ENCODE measurements at regions not wholly inside any gene's neighbourhood (a gene's known extent, or its start where the extent isn't known, plus 50 kb on each side); places are given as distances from the start of the nearest gene placed in this dataset.

- Histone ChIP-seq H3K9ac (ENCODE audit: low read length in 5 of 5) (no peak overlapping the region), H3K27ac (ENCODE audit: low read depth, low read length) (no peak overlapping the region), H3K27me3 (ENCODE audit: control insufficient read depth in 5 of 5, insufficient read depth in 4 of 5, low read length in 5 of 5) (peaks cover 0 to 2% (median 0%) of the 10 kb centered on the region in 5 donors), H3K4me1 (ENCODE audit: control insufficient read depth in 5 of 5, insufficient read depth in 5 of 5, low read length in 5 of 5) (no peaks in the 10 kb centered on the region), H3K36me3 (ENCODE audit: control insufficient read depth in 5 of 5, insufficient read depth in 5 of 5, low read length in 5 of 5) (no peaks in the 10 kb centered on the region), H3K9me3 (ENCODE audit: control insufficient read depth in 5 of 5, low read length in 5 of 5) (no peaks in the 10 kb centered on the region), H3K4me3 (ENCODE audit: low read depth in 1 of 5, low read length in 5 of 5) (no peak overlapping the region)
Observed at GRCh38 chr9:87283585-87283984, 214.1 kb upstream of the DAPK1 start.

DNA sequence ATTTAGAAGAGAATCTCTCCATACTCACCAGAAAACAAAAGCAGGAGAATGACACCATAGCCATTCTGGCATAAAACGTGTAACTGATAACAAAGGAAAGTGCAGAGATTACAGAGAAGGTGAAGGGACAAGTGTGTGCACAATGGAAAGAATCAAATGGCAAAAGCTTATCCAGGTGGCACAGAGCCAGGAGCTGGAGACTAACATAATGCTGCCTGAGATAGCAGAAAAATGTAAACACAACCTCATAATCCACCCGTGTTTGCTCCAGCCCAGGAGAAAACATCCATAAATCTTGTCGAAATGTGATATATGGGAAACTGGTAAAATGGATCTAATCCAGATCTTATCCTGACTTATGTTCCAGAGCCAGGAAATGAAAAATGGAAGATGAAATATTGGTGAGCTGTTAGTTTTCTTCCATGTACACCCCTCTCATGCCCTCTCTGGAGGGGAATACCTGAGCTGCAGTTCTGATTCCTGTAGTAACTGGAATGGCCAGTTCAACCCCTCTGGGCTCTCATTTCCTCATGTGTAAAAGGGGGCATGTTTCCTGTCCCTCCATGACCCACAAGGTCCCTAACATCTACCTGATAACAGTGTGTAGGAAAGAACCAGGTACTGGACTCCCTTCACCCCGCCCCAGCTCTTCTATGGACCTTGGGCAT lies 212.3 kb upstream of the DAPK1 start:
- peaks cover 0 to 2% (median 0%) of the 10 kb centered on the region in 5 donors for H3K27me3 ChIP-seq (ENCODE audit: control insufficient read depth in 5 of 5, insufficient read depth in 4 of 5, low read length in 5 of 5)
- no peaks in the 10 kb centered on the region for H3K4me1 ChIP-seq (ENCODE audit: control insufficient read depth in 5 of 5, insufficient read depth in 5 of 5, low read length in 5 of 5)

DNA sequence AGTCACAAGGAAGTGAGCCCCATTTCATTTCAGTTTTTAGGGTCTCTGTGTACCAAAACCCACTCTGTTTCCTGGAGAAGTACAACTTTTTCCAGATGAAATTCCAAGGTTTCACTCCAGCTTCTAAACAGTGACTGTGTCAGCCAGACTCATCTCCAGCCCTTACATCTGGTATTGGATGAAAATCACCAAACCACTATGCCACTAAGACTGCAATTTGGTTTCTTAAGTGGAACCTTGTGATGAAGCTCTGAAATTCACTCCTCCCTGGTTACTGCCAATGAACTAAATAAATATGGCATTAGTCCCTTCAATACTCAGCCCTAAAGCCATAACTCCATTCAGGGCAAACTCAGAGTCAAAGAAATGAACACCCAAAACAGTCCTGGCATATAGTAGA lies 211.2 kb upstream of the DAPK1 start:
- Histone ChIP-seq H3K9me3 (ENCODE audit: control insufficient read depth in 5 of 5, low read length in 5 of 5) (no peaks in the 10 kb centered on the region), H3K4me3 (ENCODE audit: low read depth in 1 of 5, low read length in 5 of 5) (no peak overlapping the region), H3K36me3 (ENCODE audit: control insufficient read depth in 5 of 5, insufficient read depth in 5 of 5, low read length in 5 of 5) (no peaks in the 10 kb centered on the region), H3K27me3 (ENCODE audit: control insufficient read depth in 5 of 5, insufficient read depth in 4 of 5, low read length in 5 of 5) (peaks cover 0 to 2% (median 0%) of the 10 kb centered on the region in 5 donors), H3K9ac (ENCODE audit: low read length in 5 of 5) (no peak overlapping the region), H3K4me1 (ENCODE audit: control insufficient read depth in 5 of 5, insufficient read depth in 5 of 5, low read length in 5 of 5) (no peaks in the 10 kb centered on the region), H3K27ac (ENCODE audit: low read depth, low read length) (no peak overlapping the region)

More for the DNA sequence above, 212.3 kb upstream of the DAPK1 start:
- no peak overlapping the region for H3K9ac ChIP-seq (ENCODE audit: low read length in 5 of 5)
- no peaks in the 10 kb centered on the region for H3K36me3 ChIP-seq (ENCODE audit: control insufficient read depth in 5 of 5, insufficient read depth in 5 of 5, low read length in 5 of 5)
- H3K27ac ChIP-seq (ENCODE audit: low read depth, low read length), result no peak overlapping the region
- H3K9me3 ChIP-seq (ENCODE audit: control insufficient read depth in 5 of 5, low read length in 5 of 5), result no peaks in the 10 kb centered on the region
- no peak overlapping the region for H3K4me3 ChIP-seq (ENCODE audit: low read depth in 1 of 5, low read length in 5 of 5)

- Histone ChIP-seq H3K4me3 (ENCODE audit: low read depth in 1 of 5, low read length in 5 of 5) (no peak overlapping the region), H3K27ac (ENCODE audit: low read depth, low read length) (no peak overlapping the region), H3K36me3 (ENCODE audit: control insufficient read depth in 5 of 5, insufficient read depth in 5 of 5, low read length in 5 of 5) (no peaks in the 10 kb centered on the region), H3K4me1 (ENCODE audit: control insufficient read depth in 5 of 5, insufficient read depth in 5 of 5, low read length in 5 of 5) (no peaks in the 10 kb centered on the region), H3K9me3 (ENCODE audit: control insufficient read depth in 5 of 5, low read length in 5 of 5) (peaks cover 0 to 6% (median 3%) of the 10 kb centered on the region in 5 donors), H3K9ac (ENCODE audit: low read length in 5 of 5) (no peak overlapping the region), H3K27me3 (ENCODE audit: control insufficient read depth in 5 of 5, insufficient read depth in 4 of 5, low read length in 5 of 5) (peaks cover 0 to 2% (median 0%) of the 10 kb centered on the region in 5 donors)
Observed at GRCh38 chr9:87290241-87291052, 207.2 kb upstream of the DAPK1 start.

GRCh38 chr9:87292449-87293191 lies 205.0 kb upstream of the DAPK1 start:
- Histone ChIP-seq H3K27me3 (ENCODE audit: control insufficient read depth in 5 of 5, insufficient read depth in 4 of 5, low read length in 5 of 5) (no peaks in the 10 kb centered on the region), H3K9ac (ENCODE audit: low read length in 5 of 5) (no peak overlapping the region), H3K4me3 (ENCODE audit: low read depth in 1 of 5, low read length in 5 of 5) (no peak overlapping the region), H3K9me3 (ENCODE audit: control insufficient read depth in 5 of 5, low read length in 5 of 5) (peaks cover 0 to 6% (median 3%) of the 10 kb centered on the region in 5 donors), H3K4me1 (ENCODE audit: control insufficient read depth in 5 of 5, insufficient read depth in 5 of 5, low read length in 5 of 5) (no peaks in the 10 kb centered on the region), H3K27ac (ENCODE audit: low read depth, low read length) (no peak overlapping the region), H3K36me3 (ENCODE audit: control insufficient read depth in 5 of 5, insufficient read depth in 5 of 5, low read length in 5 of 5) (no peaks in the 10 kb centered on the region)

- H3K36me3 ChIP-seq (ENCODE audit: control insufficient read depth in 5 of 5, insufficient read depth in 5 of 5, low read length in 5 of 5), result no peaks in the 10 kb centered on the region
- H3K27ac ChIP-seq (ENCODE audit: low read depth, low read length), result no peak overlapping the region
Observed at GRCh38 chr9:87294126-87294525, 203.5 kb upstream of the DAPK1 start.

GRCh38 chr9:87300915-87301314 lies 196.8 kb upstream of the DAPK1 start:
- Histone ChIP-seq H3K27me3 (ENCODE audit: control insufficient read depth in 5 of 5, insufficient read depth in 4 of 5, low read length in 5 of 5) (no peaks in the 10 kb centered on the region), H3K4me3 (ENCODE audit: low read depth in 1 of 5, low read length in 5 of 5) (no peak overlapping the region), H3K4me1 (ENCODE audit: control insufficient read depth in 5 of 5, insufficient read depth in 5 of 5, low read length in 5 of 5) (no peaks in the 10 kb centered on the region), H3K9me3 (ENCODE audit: control insufficient read depth in 5 of 5, low read length in 5 of 5) (no peaks in the 10 kb centered on the region), H3K36me3 (ENCODE audit: control insufficient read depth in 5 of 5, insufficient read depth in 5 of 5, low read length in 5 of 5) (no peaks in the 10 kb centered on the region), H3K9ac (ENCODE audit: low read length in 5 of 5) (no peak overlapping the region), H3K27ac (ENCODE audit: low read depth, low read length) (no peak overlapping the region)

More at GRCh38 chr9:87294126-87294525, 203.5 kb upstream of the DAPK1 start:
- no peak overlapping the region for H3K4me3 ChIP-seq (ENCODE audit: low read depth in 1 of 5, low read length in 5 of 5)
- H3K9ac ChIP-seq (ENCODE audit: low read length in 5 of 5), result no peak overlapping the region
- H3K9me3 ChIP-seq (ENCODE audit: control insufficient read depth in 5 of 5, low read length in 5 of 5), result peaks cover 0 to 6% (median 3%) of the 10 kb centered on the region in 5 donors
- no peaks in the 10 kb centered on the region for H3K27me3 ChIP-seq (ENCODE audit: control insufficient read depth in 5 of 5, insufficient read depth in 4 of 5, low read length in 5 of 5)
- no peaks in the 10 kb centered on the region for H3K4me1 ChIP-seq (ENCODE audit: control insufficient read depth in 5 of 5, insufficient read depth in 5 of 5, low read length in 5 of 5)

DNA sequence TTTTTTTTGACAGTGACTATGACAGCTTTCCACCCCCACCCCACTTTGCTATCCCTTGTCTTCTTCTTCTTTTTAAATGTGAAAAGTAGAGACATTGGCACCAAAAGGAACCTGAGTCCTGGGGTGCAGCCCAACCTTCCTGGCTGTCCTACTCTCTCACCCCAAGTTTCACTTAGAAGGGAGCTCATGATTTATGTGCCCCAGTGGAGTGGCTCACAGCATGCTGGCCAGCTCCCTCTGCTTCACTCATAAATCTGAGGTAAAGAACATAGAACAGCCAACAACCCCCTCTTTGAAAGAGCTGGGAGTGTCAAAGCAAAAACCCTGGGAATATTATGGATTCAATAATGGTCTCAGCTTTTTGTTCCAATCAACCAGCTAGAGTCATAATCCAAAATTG lies 196.3 kb upstream of the DAPK1 start:
- Histone ChIP-seq H3K9me3 (ENCODE audit: control insufficient read depth in 5 of 5, low read length in 5 of 5) (no peaks in the 10 kb centered on the region), H3K9ac (ENCODE audit: low read length in 5 of 5) (no peak overlapping the region), H3K27ac (ENCODE audit: low read depth, low read length) (no peak overlapping the region), H3K4me1 (ENCODE audit: control insufficient read depth in 5 of 5, insufficient read depth in 5 of 5, low read length in 5 of 5) (no peaks in the 10 kb centered on the region), H3K4me3 (ENCODE audit: low read depth in 1 of 5, low read length in 5 of 5) (no peak overlapping the region), H3K27me3 (ENCODE audit: control insufficient read depth in 5 of 5, insufficient read depth in 4 of 5, low read length in 5 of 5) (no peaks in the 10 kb centered on the region), H3K36me3 (ENCODE audit: control insufficient read depth in 5 of 5, insufficient read depth in 5 of 5, low read length in 5 of 5) (no peaks in the 10 kb centered on the region)

DNA sequence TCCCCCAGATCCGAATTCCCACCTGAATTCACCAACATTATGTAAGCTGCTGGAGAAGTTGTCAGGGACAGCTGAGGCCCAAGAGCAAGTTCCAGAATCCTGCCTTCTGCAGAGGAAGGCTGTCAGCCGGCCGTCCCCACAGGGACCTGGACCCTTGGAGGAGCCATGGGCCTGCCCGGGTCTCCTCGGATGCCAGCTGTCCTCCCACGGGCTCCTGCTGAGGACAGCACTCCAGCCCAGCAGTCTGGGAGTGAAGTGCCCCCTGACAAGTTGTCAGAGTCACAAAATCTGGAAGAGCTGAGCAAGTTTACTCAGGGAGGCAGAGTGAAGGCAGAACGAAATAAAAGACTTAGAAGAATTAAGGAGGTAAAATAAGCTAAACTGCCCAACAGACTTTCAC lies 192.5 kb upstream of the DAPK1 start:
- peaks cover 0 to 2% (median 0%) of the 10 kb centered on the region in 5 donors for H3K27me3 ChIP-seq (ENCODE audit: control insufficient read depth in 5 of 5, insufficient read depth in 4 of 5, low read length in 5 of 5)
- H3K4me1 ChIP-seq (ENCODE audit: control insufficient read depth in 5 of 5, insufficient read depth in 5 of 5, low read length in 5 of 5), result no peaks in the 10 kb centered on the region
- no peaks in the 10 kb centered on the region for H3K9me3 ChIP-seq (ENCODE audit: control insufficient read depth in 5 of 5, low read length in 5 of 5)
- H3K4me3 ChIP-seq (ENCODE audit: low read depth in 1 of 5, low read length in 5 of 5), result no peak overlapping the region
- H3K9ac ChIP-seq (ENCODE audit: low read length in 5 of 5), result no peak overlapping the region
- H3K36me3 ChIP-seq (ENCODE audit: control insufficient read depth in 5 of 5, insufficient read depth in 5 of 5, low read length in 5 of 5), result no peaks in the 10 kb centered on the region
- no peak overlapping the region for H3K27ac ChIP-seq (ENCODE audit: low read depth, low read length)

- H3K27ac ChIP-seq (ENCODE audit: low read depth, low read length), result no peak overlapping the region
- no peaks in the 10 kb centered on the region for H3K4me1 ChIP-seq (ENCODE audit: control insufficient read depth in 5 of 5, insufficient read depth in 5 of 5, low read length in 5 of 5)
- no peak overlapping the region for H3K9ac ChIP-seq (ENCODE audit: low read length in 5 of 5)
- no peak overlapping the region for H3K4me3 ChIP-seq (ENCODE audit: low read depth in 1 of 5, low read length in 5 of 5)
- H3K27me3 ChIP-seq (ENCODE audit: control insufficient read depth in 5 of 5, insufficient read depth in 4 of 5, low read length in 5 of 5), result peaks cover 0 to 2% (median 0%) of the 10 kb centered on the region in 5 donors
- H3K36me3 ChIP-seq (ENCODE audit: control insufficient read depth in 5 of 5, insufficient read depth in 5 of 5, low read length in 5 of 5), result no peaks in the 10 kb centered on the region
- H3K9me3 ChIP-seq (ENCODE audit: control insufficient read depth in 5 of 5, low read length in 5 of 5), result no peaks in the 10 kb centered on the region
Observed at GRCh38 chr9:87306006-87306405, 191.7 kb upstream of the DAPK1 start.
